Pancreas (tissue), 10 donors: ENCODE measurements at regions not wholly inside any gene's neighbourhood (a gene's known extent, or its start where the extent isn't known, plus 50 kb on each side); places are given as distances from the start of the nearest gene placed in this dataset.

Source experiments
- ATAC-seq, 4 donors: fragments of 200-7000 bp; cut with Tn5 transposase; one replicate each; pipeline versions ENCODE4 v1.8.0 to v1.9.1; 2020; ENCODE audit warnings: mild to moderate bottlenecking in 4 of 4, moderate library complexity in 4 of 4
- DNase-seq, 6 donors: peaks; one replicate each; pipeline ENCODE4 v3.0.0-alpha.2; 2020
- FAIRE-seq: peaks from 2 replicates; lab custom pipeline; 2012; peaks lifted over from hg19 to GRCh38; lab: Jason Lieb, UNC
- H3K27ac ChIP-seq, 4 donors: fragments of 200-600 bp; sonication (generic); 1 replicate in 3 of 4; 2 replicates in 1 of 4; pipeline versions ENCODE4 v1.5.0 to v1.8.0; 2020
- H3K27me3 ChIP-seq, 4 donors: fragments of 200-600 bp; one replicate each; pipeline ENCODE4 v1.8.0; 2021
- H3K36me3 ChIP-seq, 3 donors: fragments of 200-600 bp; sonication (generic) in 1 of 3; one replicate each; pipeline versions ENCODE4 v1.5.0 to v1.8.0; 2020 to 2021
- H3K4me1 ChIP-seq, 3 donors: fragments of 200-600 bp; one replicate each; pipeline ENCODE4 v1.8.0; 2021
- H3K4me3 ChIP-seq, 4 donors: fragments of 200-600 bp; sonication (generic) in 2 of 4; one replicate each; pipeline versions ENCODE4 v1.5.0 to v1.8.0; 2020 to 2021
- H3K9me3 ChIP-seq, 4 donors: fragments of 200-600 bp; one replicate each; pipeline ENCODE4 v1.8.0; 2021
- CTCF ChIP-seq, 4 donors: fragments of 200-600 bp; sonication (generic) in 3 of 4; IDR thresholded peaks; one replicate each; pipeline versions ENCODE4 v1.5.0 to v1.8.0; 2021; ENCODE audit warnings: antibody characterized with exemption in 4 of 4
- WGBS, 2 donors: extraction: QIAGEN DNeasy Blood & Tissue Kit; methylation state at CpG; one replicate each; pipeline ENCODE4 v1.1.7; 2013; 5-methylcytosine and 5-hydroxymethylcytosine counted together
- intact Hi-C, 3 donors: fragments of 100-400 bp; cut with DNase I; formaldehyde crosslinking; loops; one replicate each; pipeline versions ENCODE4 v1.11.1 to v1.14.2; 2022
- donor health status: healthy with polysubstance abuse.
- donor health status: DM: no; HTN: no; CAD: no; lungs with moderate emphysema.
- donor health status: DM: no; HTN: no; CAD: no.
- donor health status: control.
- donor health status: control.
- donor health status: Bipolar disorder and iron deficiency.
- donor health status: DM: yes; HTN: yes; CAD: no.
- donor health status: DM: no; HTN: no; CAD: no.
- donor health status: DM: no; HTN: no; CAD: no.
- donor health status: DM: yes; HTN: yes; CAD: no.

GRCh38 chr11:26271666-26272065 is 60.3 kb upstream of the ANO3 start:
- ATAC-seq, result no peak
- Histone ChIP-seq H3K27me3 (no peaks in the 10 kb centered on the region), H3K9me3 (no peaks in the 10 kb centered on the region), H3K36me3 (no peaks in the 10 kb centered on the region), H3K27ac (no peak overlapping the region), H3K4me3 (no peak overlapping the region), H3K4me1 (peaks cover 0 to 4% (median 0%) of the 10 kb centered on the region in 3 donors)
- DNase-seq, result no peak
- intact Hi-C loops, result loop anchor here in 1 of 3 donors (10.0 kb wide), 1 partner anchor 287 kb away; no protein-coding TSS in a partner anchor
- no peak for FAIRE-seq
- WGBS, 2 donors, result 66 to 79% methylated on average over 2 of the region's 2 CpGs
- TF ChIP-seq CTCF (IDR thresholded peaks at IDR 0.05), result no peak

- DNase-seq, result peak in 5 of 6 donors; percentile 14 to 58 (median 33)
- peak; percentile 90 for FAIRE-seq
- H3K4me3 ChIP-seq, result no peak overlapping the region
These were observed 55.0 kb upstream of the ANO3 start for GRCh38 chr11:26276798-26277424.

GRCh38 chr11:26278354-26278753 is 53.6 kb upstream of the ANO3 start:
- TF ChIP-seq CTCF (IDR thresholded peaks at IDR 0.05), result no peak
- Histone ChIP-seq H3K27me3 (no peaks in the 10 kb centered on the region), H3K9me3 (no peaks in the 10 kb centered on the region), H3K4me3 (no peak overlapping the region), H3K36me3 (no peaks in the 10 kb centered on the region), H3K27ac (no peak overlapping the region), H3K4me1 (no peaks in the 10 kb centered on the region)
- ATAC-seq (no peak), FAIRE-seq (no peak), DNase-seq (no peak)
- intact Hi-C loops, result loop anchor here in 1 of 3 donors (10.0 kb wide), 1 partner anchor 294 kb away; no protein-coding TSS in a partner anchor
- WGBS, 2 donors, result 3 to 6% methylated on average over 1 of the region's 1 CpG

More at GRCh38 chr11:26276798-26277424, 55.0 kb upstream of the ANO3 start:
- H3K27ac ChIP-seq, result no peak overlapping the region
- no peaks in the 10 kb centered on the region for H3K27me3 ChIP-seq
- TF ChIP-seq CTCF (IDR thresholded peaks at IDR 0.05), result peak; percentile 70 to 89 (median 88)
- intact Hi-C loops, result loop anchor here in 1 of 3 donors (10.0 kb wide), 1 partner anchor 292 kb away; no protein-coding TSS in a partner anchor
- WGBS, 2 donors, result 1 to 3% methylated on average over 4 of the region's 4 CpGs
- H3K9me3 ChIP-seq, result no peaks in the 10 kb centered on the region
- no peaks in the 10 kb centered on the region for H3K36me3 ChIP-seq
- H3K4me1 ChIP-seq, result no peaks in the 10 kb centered on the region
- peak; percentile 66 to 94 (median 86) for ATAC-seq
